SKM-1 (cell line): ENCODE measurements at regions not wholly inside any gene's neighbourhood (a gene's known extent, or its start where the extent isn't known, plus 50 kb on each side); places are given as distances from the start of the nearest gene placed in this dataset.

ENCODE experiments used
- DNase-seq: peaks from one replicate; lab custom pipeline; 2025; ENCODE audit not compliant: unreplicated experiment; lab: John Stamatoyannopoulos, UW

- no peak for DNase-seq
Observed at GRCh38 chr18:53819174-53819573, 405.3 kb downstream of the MBD2 start.

- DNase-seq, result no peak
Observed at GRCh38 chr18:53817976-53818950, 406.2 kb downstream of the MBD2 start.

DNA sequence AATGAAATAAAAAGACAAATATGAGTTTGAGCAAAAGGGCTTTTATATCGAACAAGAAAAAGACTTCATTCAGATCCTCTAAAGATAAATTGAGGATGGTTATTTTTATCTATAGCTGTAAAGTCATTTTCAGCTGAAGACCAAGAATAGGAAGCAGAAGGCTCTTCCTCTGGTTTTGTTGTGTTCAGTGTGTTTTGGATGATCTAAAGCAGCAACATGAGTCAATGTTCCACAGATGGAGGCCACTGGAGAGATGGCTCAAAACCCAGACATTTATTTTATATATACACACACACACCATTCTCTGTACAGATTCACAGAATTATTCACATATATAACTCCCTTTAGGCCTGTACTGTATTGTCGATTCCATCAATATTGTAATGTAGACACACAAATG lies 424.3 kb downstream of the MBD2 start:
- DNase-seq, result no peak

DNA sequence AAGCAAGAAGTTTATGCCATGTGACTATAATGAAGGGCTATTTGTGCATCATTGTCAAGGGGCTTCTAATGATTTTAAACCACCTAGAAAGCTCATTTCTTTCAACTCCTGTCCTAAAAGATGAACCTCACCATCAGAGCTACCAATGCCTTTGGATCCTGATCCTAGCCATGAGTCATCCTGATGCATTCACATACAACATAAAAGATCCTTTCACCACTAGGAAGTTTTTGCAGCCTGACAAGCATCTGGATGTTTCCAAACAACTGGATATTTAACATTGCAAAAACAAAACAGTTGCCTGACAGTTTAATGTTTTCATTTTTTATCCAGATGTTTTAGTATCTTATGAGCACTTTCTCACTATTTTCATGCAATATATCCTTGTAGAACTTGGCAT lies 425.3 kb downstream of the MBD2 start:
- no peak for DNase-seq

GRCh38 chr18:53798516-53798915 lies 426.0 kb downstream of the MBD2 start:
- DNase-seq, result no peak

DNA sequence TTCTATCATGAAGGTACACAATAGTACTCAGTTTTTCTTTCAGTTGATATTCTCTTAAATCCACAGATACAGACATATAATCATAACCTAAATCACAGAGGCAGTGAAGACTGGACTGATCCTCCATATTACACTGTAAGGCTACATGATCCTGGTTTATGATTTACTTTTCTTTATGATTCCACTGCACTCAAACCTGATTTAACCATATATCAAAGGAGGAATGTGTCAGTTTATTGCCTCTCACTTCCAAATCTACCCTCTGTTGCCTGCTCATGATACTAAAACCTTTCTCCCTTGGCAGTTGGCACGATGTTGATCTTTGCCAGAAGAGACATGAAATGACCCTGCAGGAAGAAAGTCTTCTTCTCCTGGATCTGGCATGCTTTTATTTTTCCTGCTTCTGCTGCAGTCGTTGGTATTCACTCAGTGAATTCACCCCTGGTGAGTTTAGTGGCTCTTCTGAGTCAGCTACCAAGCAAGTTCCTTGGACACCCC lies 426.4 kb downstream of the MBD2 start:
- DNase-seq, result no peak

DNA sequence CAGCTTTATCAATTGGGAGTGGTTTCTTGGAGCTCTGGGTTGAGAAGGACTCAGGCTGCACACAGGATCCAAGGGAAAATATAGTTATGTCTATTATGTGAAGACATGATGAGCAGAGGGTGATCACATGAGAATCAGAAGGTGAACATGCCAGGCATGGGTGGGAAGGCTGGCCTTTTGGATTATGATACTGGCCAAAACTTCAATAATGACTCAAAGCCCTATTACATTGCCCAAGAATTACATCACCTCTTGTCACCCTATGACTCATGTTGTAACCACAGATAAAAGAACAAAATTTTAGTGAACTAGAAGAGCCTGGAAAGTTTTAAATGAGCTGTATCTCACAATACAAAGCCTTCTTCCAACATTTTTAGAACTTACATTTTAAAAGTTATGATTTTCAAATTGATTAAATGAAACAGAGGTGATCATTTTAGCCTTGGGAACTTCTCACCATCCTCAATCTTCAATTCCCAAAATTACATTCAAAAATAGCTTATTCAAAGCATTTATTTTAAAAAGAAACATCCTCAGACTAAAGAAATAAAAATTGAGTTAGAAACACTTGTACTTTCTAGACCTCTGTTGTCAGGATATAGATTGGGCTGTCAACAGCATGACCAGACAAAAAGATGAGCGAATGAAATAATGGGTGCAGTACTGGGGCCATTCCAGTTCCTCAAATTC lies 428.3 kb downstream of the MBD2 start:
- DNase-seq, result peak; percentile 22

- no peak for DNase-seq
Observed at GRCh38 chr18:53795610-53796009, 428.9 kb downstream of the MBD2 start.

DNA sequence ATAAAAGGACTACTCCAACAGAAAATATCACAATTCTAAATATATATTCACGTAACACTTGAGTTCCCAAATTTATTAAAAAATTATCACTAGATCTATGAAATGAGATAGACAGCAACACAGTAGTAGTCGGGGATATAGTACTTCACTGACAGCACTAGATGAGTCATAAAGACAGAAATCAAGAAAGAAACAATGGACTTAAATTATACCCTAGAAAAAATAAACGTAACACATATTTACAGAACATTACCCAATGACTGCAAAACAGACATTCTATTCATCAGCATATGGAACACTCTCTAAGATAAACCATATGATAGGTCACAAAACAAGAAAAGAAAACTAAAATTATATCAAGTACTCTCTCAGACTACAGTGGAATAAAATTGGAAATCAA lies 429.4 kb downstream of the MBD2 start:
- no peak for DNase-seq

DNA sequence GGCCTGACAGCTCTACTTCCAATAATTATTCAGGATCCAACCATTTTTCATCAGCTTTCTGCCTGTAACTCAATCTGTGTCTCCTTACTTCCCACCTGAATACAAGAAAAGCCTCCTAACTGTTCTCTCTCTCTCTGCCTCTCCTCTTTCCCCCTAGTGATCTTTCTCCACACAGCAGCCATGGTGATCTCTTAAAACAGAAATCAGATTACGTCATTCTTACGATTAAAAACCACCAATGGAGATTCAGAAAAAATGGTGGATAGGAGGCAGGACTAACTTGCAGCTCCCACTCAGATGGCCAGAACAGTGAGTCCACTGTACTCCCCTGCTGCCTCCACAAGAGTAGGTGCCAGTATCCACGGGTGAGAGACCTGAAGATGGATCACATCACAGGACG lies 431.7 kb downstream of the MBD2 start:
- DNase-seq, result no peak

GRCh38 chr18:53790786-53791185 lies 433.7 kb downstream of the MBD2 start:
- DNase-seq, result no peak

DNA sequence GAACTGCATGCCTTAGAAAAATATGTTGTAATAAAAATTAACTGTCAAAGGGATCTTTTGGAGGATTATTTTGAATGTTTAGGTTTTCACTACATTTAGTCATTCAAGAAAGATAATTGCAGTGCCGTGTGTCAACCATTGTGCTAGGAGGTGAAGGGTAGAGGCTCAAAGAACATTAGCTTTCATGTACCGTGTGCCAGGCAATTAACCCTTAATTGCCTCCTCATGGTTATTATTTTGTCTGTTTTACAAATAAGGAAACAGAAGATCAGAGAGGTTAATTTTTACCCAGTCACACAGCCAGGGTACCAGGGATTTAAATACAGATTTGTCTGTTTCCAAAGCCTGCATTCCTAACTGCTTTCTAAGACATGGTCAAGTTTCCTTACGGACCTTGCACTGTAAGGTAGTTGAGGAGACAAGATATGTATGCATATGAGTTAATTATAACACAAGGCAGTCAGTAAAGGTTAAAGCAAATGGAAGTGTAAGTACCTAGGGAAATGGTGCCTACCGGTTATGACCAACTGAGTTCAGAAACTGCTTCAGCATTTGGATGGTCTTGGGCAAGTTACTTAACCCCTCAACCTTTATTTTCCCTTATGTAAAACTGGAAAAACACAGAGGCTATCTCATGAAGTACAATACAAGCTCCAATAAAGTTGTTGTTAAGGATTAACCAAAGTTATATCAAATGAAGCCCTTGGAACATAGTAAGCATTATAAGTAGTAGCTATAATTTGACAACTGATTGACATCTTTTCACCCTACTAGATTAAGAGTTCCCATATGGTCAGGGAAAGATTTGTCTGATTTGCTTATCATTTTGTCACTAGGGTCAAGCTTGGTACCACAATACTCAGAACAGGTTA lies 434.9 kb downstream of the MBD2 start:
- no peak for DNase-seq

- DNase-seq, result no peak
Observed at GRCh38 chr18:53785811-53786210, 438.7 kb downstream of the MBD2 start.

GRCh38 chr18:53784253-53784652 lies 440.2 kb downstream of the MBD2 start:
- no peak for DNase-seq

GRCh38 chr18:53780666-53781065 lies 443.8 kb downstream of the MBD2 start:
- no peak for DNase-seq

DNA sequence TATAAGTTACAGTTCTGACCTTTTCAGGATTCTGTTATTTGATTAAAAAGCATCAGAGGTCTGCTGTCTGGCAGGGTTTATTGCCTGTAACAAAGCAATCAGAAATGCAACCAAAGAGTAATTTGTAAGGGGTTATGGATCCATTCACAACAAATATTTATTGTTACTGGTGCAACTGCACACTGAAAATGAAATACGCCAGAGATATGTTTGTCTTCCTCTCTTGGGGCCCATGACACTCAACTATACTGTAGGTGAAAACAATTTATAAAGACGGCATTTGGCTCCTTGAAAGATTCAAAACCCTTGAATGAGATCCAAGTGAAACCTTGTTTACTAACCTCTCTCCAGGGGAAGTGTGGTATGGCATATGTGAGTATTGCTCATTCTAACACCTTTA lies 452.2 kb downstream of the MBD2 start:
- DNase-seq, result no peak

DNA sequence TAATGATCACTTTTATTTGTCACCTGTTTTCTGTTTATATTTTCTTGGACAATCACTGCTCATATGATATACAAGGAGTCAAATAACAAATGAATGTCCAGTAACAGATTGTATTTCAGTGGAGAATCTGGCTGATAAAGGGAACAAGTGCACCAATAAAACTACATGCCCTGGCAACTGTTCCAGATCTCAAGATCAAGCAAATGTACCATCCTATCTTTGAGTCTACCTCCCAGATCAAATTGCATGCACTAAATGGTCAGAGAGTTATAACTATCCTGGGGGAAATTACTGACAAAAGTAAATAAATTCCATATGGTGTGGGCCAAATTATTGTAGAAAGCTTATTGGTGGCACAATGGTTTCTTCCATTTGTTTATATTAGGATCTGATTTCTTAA lies 452.8 kb downstream of the MBD2 start:
- no peak for DNase-seq

- no peak for DNase-seq
Observed at GRCh38 chr18:53765211-53765610, 459.3 kb downstream of the MBD2 start.

DNA sequence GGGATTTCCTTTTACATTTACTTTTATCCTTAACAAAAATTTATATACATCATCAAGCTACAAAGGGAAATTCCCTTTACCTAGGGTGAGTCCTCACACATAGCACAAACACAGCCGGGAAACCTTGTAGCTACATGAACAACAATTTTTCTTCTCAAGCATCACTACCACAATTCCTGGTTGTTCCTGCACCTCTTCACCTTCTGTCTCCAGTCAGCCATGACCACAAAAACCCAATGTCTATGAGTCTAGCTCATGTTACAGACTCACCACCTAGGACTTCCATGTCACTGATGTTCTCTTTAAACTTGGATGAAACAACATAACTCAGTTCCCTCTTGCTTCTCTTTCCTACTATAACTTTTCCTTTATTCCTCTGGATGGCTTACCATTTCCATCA lies 460.4 kb downstream of the MBD2 start:
- DNase-seq, result no peak

DNA sequence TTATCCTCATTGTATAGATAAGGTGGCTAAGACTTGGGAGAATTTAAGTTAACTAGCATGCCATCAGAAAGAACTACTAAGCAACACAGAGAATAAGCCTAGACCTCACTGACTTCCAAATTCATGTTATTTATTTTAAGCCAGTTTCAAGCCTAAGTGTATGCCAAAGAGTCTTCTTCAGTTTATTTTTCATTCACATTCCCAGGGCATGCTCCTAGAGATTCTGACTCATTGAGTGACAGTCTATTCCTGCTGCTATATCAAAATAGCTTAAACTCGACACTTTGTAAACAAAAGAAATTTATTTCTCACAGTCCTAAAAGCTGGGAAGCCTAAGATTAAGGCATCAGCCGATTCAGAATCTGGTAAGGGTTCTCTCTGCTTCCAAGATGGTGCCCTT lies 467.1 kb downstream of the MBD2 start:
- no peak for DNase-seq

DNA sequence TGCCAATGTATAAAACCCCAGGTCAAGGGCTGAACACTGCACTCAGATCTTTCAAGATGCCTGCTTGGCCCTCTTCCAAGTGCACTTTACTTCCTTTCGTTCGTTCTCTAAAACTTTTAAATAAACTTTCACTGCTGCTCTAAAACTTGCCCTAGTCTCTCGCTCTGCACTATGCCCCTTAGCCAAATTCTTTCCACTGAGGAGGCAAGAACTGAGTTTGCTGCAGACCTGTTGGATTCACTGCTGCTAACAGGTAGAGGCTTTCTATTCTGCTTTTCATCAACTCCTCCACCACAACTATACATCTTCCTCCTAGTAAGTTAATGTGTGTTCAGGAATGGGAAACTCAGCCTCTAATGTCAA lies 467.9 kb downstream of the MBD2 start:
- DNase-seq, result no peak
